ENCODE measurements at regions not wholly inside any gene's neighbourhood (a gene's known extent, or its start where the extent isn't known, plus 50 kb on each side); places are given as distances from the start of the nearest gene placed in this dataset.

DNA sequence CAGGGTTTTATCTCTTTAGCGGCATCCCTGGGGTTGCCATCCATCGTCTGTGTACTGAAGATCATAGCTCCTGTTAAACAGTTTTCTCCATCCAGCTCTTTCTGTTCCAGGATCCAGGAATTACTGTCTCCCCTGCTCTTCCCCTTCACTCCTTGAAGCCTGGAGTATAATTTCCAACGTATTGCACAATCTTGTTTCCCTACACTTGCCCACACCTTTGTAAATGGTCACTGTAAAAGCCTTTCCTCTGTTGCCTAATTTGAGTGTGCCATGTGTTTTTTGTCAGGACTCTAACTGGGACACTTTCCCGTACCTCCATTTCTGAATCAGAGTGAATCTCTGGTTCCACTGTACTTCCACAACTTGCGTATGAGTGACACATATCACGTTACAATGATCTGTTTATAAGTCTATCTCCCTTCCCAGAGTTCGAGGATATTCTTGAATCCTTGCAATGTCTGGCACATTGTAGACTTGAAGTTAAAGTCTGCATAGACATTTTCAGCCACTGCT, 199.6 kb upstream of the SNX7 start:
- TF ChIP-seq CTCF (IDR thresholded peaks at IDR 0.05) (no peak), POLR2A (IDR thresholded peaks at IDR 0.05) (no peak), POLR2AphosphoS5 (IDR thresholded peaks at IDR 0.05) (no peak), EP300 (IDR thresholded peaks at IDR 0.05) (no peak)
